PC-9 (cell line): ENCODE measurements at regions not wholly inside any gene's neighbourhood (a gene's known extent, or its start where the extent isn't known, plus 50 kb on each side); places are given as distances from the start of the nearest gene placed in this dataset.

ENCODE experiments used
- BruUV-seq: library from RNA; stranded (reverse); fragments of 400-500 nt; replicated peaks from 2 replicates; lab custom pipeline; 2021; lab: Mats Ljungman, UMichigan
- CTCF ChIA-PET: fragments of 300-600 bp; sonication (Branson Sonifier 250); formaldehyde crosslinking; loops from one replicate; lab custom pipeline; 2022; ENCODE audit warnings: antibody characterized with exemption; lab: Charles Lee
- POLR2A ChIA-PET: fragments of 300-600 bp; sonication (Branson Sonifier 250); formaldehyde crosslinking; loops from one replicate; lab custom pipeline; 2022; ENCODE audit warnings: antibody characterized with exemption; ENCODE audit not compliant: unreplicated experiment; lab: Charles Lee
- DNase-seq, 2 experiments: peaks; one replicate each; pipeline versions ENCODE4 v3.0.0 to v3.0.0-alpha.2; 2015 to 2022; ENCODE audit warnings: mixed read lengths in 1 of 2
- H2AFZ ChIP-seq: fragments of 200-600 bp; sonication (generic); 2 replicates; pipeline ENCODE4 v1.8.1; 2017; ENCODE audit warnings: antibody characterized with exemption
- H3F3A ChIP-seq: fragments of 200-600 bp; sonication (generic); 2 replicates; pipeline ENCODE4 v1.8.1; 2017; ENCODE audit warnings: antibody characterized with exemption, mild to moderate bottlenecking, low read depth; ENCODE audit not compliant: insufficient read depth
- H3K27ac ChIP-seq: fragments of 200-600 bp; sonication (generic); 2 replicates; pipeline ENCODE4 v1.6.1; 2016; ENCODE audit warnings: mixed run types
- H3K27me3 ChIP-seq: fragments of 200-600 bp; sonication (generic); 2 replicates; pipeline ENCODE4 v1.6.1; 2016; ENCODE audit warnings: low read depth, mixed run types; ENCODE audit not compliant: insufficient read depth
- H3K36me3 ChIP-seq: fragments of 200-600 bp; sonication (generic); 2 replicates; pipeline ENCODE4 v1.6.1; 2016; ENCODE audit warnings: low read depth, mixed run types
- H3K4me1 ChIP-seq: fragments of 200-600 bp; sonication (generic); replicated peaks from 2 replicates; pipeline ENCODE4 v1.6.1; 2016; ENCODE audit warnings: mixed run types; ENCODE audit not compliant: insufficient read depth
- H3K4me2 ChIP-seq: fragments of 200-600 bp; sonication (generic); 2 replicates; pipeline ENCODE4 v1.6.1; 2017; ENCODE audit warnings: mixed run types
- H3K4me3 ChIP-seq: fragments of 200-600 bp; sonication (generic); 2 replicates; pipeline ENCODE4 v1.6.1; 2016; ENCODE audit warnings: mixed run types
- H3K79me2 ChIP-seq: fragments of 200-600 bp; sonication (generic); 2 replicates; pipeline ENCODE4 v1.6.1; 2017; ENCODE audit warnings: low read depth, mixed run types
- H3K9me2 ChIP-seq: fragments of 200-600 bp; sonication (generic); 2 replicates; pipeline ENCODE4 v1.8.1; 2017; ENCODE audit warnings: mild to moderate bottlenecking; ENCODE audit not compliant: insufficient read depth
- H3K9me3 ChIP-seq: fragments of 200-600 bp; sonication (generic); 2 replicates; pipeline ENCODE4 v1.8.1; 2016; ENCODE audit warnings: low read depth; ENCODE audit not compliant: insufficient read depth
- H4K20me1 ChIP-seq: fragments of 200-600 bp; sonication (generic); 2 replicates; pipeline ENCODE4 v1.8.1; 2017; ENCODE audit not compliant: insufficient read depth
- CTCF ChIP-seq: fragments of 200-600 bp; sonication (generic); conservative IDR thresholded peaks from 2 replicates; pipeline ENCODE4 v1.6.1; 2017; ENCODE audit warnings: mixed run types, antibody characterized with exemption, mild to moderate bottlenecking, moderate library complexity
- EZH2 ChIP-seq: fragments of 200-600 bp; sonication (generic); IDR thresholded peaks from 2 replicates; pipeline ENCODE4 v1.8.0; 2017; ENCODE audit warnings: antibody characterized with exemption, low read depth
- intact Hi-C: fragments of 100-400 bp; cut with micrococcal nuclease; formaldehyde crosslinking; loops from one replicate; pipeline ENCODE4 v1.10.0; 2022; ENCODE audit not compliant: unreplicated experiment

GRCh38 chr5:21199087-21199486 lies 1211.1 kb upstream of the CDH18 start:
- intact Hi-C loops = no loop called here
- BruUV-seq = no TSS peak
- no peak overlapping the region for H3K27ac ChIP-seq
- no peaks in the 10 kb centered on the region for H3K27me3 ChIP-seq
- TF ChIP-seq EZH2 (no peak), CTCF (no peak)
- 0 out of 2 replicates have a peak, but pooled peaks cover 4% of the 10 kb centered on the region for H3K9me2 ChIP-seq
- H2AFZ ChIP-seq = no peak overlapping the region
- no peaks in the 10 kb centered on the region for H3K79me2 ChIP-seq
- H3K4me3 ChIP-seq = no peak overlapping the region
- no peaks in the 10 kb centered on the region for H4K20me1 ChIP-seq
- POLR2A ChIA-PET = interaction anchor here (0.6 kb wide), 1 partner anchor 532 kb away, joined by 4 read pairs; no protein-coding TSS in a partner anchor
- DNase-seq = no peak
- CTCF ChIA-PET = no interaction called here
- H3K4me2 ChIP-seq = no peak overlapping the region
- H3K9me3 ChIP-seq = no peaks in the 10 kb centered on the region
- no peaks in the 10 kb centered on the region for H3F3A ChIP-seq
- H3K4me1 ChIP-seq = no peaks in the 10 kb centered on the region
- H3K36me3 ChIP-seq = no peaks in the 10 kb centered on the region

- Histone ChIP-seq H4K20me1 (no peaks in the 10 kb centered on the region), H3K27me3 (no peaks in the 10 kb centered on the region), H3K9me2 (0 out of 2 replicates have a peak, but pooled peaks cover 4% of the 10 kb centered on the region), H3F3A (no peaks in the 10 kb centered on the region), H3K36me3 (no peaks in the 10 kb centered on the region), H3K4me3 (no peak overlapping the region), H3K27ac (no peak overlapping the region), H3K4me1 (no peaks in the 10 kb centered on the region), H3K79me2 (no peaks in the 10 kb centered on the region), H2AFZ (0 out of 2 replicates have a peak overlapping the region, but pooled peaks have one; percentile 37), H3K4me2 (no peak overlapping the region), H3K9me3 (no peaks in the 10 kb centered on the region)
- ChIA-PET CTCF (no interaction called here), POLR2A (no interaction called here)
- BruUV-seq = no TSS peak
- TF ChIP-seq CTCF (no peak), EZH2 (no peak)
- intact Hi-C loops = no loop called here
- no peak for DNase-seq
Measured at GRCh38 chr5:21195145-21195544, 1207.1 kb upstream of the CDH18 start.

- ChIA-PET POLR2A (no interaction called here), CTCF (no interaction called here)
- Histone ChIP-seq H3K4me2 (no peak overlapping the region), H4K20me1 (no peaks in the 10 kb centered on the region), H3F3A (no peaks in the 10 kb centered on the region), H2AFZ (0 out of 2 replicates have a peak overlapping the region, but pooled peaks have one; percentile 49), H3K36me3 (no peaks in the 10 kb centered on the region), H3K27me3 (no peaks in the 10 kb centered on the region), H3K4me3 (no peak overlapping the region), H3K9me2 (no peaks in the 10 kb centered on the region), H3K9me3 (no peaks in the 10 kb centered on the region), H3K4me1 (no peaks in the 10 kb centered on the region), H3K27ac (no peak overlapping the region), H3K79me2 (no peaks in the 10 kb centered on the region)
- intact Hi-C loops = no loop called here
- BruUV-seq = no TSS peak
- no peak for TF ChIP-seq EZH2
- no peak for TF ChIP-seq CTCF
- DNase-seq = no peak
Measured at GRCh38 chr5:21185536-21185935, 1197.5 kb upstream of the CDH18 start.
